HG02973 (cell line): ENCODE measurements at regions not wholly inside any gene's neighbourhood (a gene's known extent, or its start where the extent isn't known, plus 50 kb on each side); places are given as distances from the start of the nearest gene placed in this dataset.

Experiments
- ATAC-seq: cut with Tn5 transposase; IDR thresholded peaks from one replicate; pipeline ENCODE4 v1.9.1; 2021; ENCODE audit warnings: moderate library complexity; ENCODE audit not compliant: unreplicated experiment

GRCh38 chr2:236317938-236318396 is 53.8 kb upstream of the ASB18 start:
- no peak for ATAC-seq

GRCh38 chr2:236318401-236318800 is 54.2 kb upstream of the ASB18 start:
- ATAC-seq = no peak

GRCh38 chr2:236319036-236319435 is 54.8 kb upstream of the ASB18 start:
- ATAC-seq = no peak

- no peak for ATAC-seq
These were observed 57.2 kb upstream of the ASB18 start for GRCh38 chr2:236321415-236321814.

GRCh38 chr2:236333417-236334121 is 69.4 kb upstream of the ASB18 start:
- ATAC-seq = no peak

- no peak for ATAC-seq
These were observed 70.1 kb upstream of the ASB18 start for GRCh38 chr2:236334122-236334876.

GRCh38 chr2:236335696-236336574 is 71.7 kb upstream of the ASB18 start:
- ATAC-seq = no peak

- no peak for ATAC-seq
These were observed 72.6 kb upstream of the ASB18 start for GRCh38 chr2:236336575-236337464.

- ATAC-seq = no peak
These were observed 73.5 kb upstream of the ASB18 start for GRCh38 chr2:236337465-236338325.

- no peak for ATAC-seq
These were observed 74.4 kb upstream of the ASB18 start for GRCh38 chr2:236338495-236339184.

GRCh38 chr2:236340251-236340650 is 76.0 kb upstream of the ASB18 start:
- no peak for ATAC-seq

GRCh38 chr2:236341067-236341466 is 76.9 kb upstream of the ASB18 start:
- no peak for ATAC-seq

- ATAC-seq = no peak
These were observed 77.5 kb upstream of the ASB18 start for GRCh38 chr2:236341721-236342120.

- ATAC-seq = no peak
These were observed 78.3 kb upstream of the ASB18 start for GRCh38 chr2:236342507-236342906.

- ATAC-seq = no peak
These were observed 78.7 kb upstream of the ASB18 start for GRCh38 chr2:236342951-236343350.

- no peak for ATAC-seq
These were observed 79.4 kb upstream of the ASB18 start for GRCh38 chr2:236343400-236344161.

GRCh38 chr2:236344446-236344845 is 80.2 kb upstream of the ASB18 start:
- ATAC-seq = no peak

- ATAC-seq = no peak
These were observed 81.0 kb upstream of the ASB18 start for GRCh38 chr2:236345081-236345714.
